Inferior parietal cortex (tissue), 1 donor: ENCODE measurements at regions not wholly inside any gene's neighbourhood (a gene's known extent, or its start where the extent isn't known, plus 50 kb on each side); places are given as distances from the start of the nearest gene placed in this dataset.
"Not testable (repeated sequence)": the region's sequence is repeated elsewhere in the genome, so short reads cannot be mapped to it uniquely, and the experiment has no call there.

ENCODE experiments used
- DNase-seq: peaks from one replicate; pipeline ENCODE4 v3.0.0-alpha.2; 2016; ENCODE audit errors: extremely low spot score

DNA sequence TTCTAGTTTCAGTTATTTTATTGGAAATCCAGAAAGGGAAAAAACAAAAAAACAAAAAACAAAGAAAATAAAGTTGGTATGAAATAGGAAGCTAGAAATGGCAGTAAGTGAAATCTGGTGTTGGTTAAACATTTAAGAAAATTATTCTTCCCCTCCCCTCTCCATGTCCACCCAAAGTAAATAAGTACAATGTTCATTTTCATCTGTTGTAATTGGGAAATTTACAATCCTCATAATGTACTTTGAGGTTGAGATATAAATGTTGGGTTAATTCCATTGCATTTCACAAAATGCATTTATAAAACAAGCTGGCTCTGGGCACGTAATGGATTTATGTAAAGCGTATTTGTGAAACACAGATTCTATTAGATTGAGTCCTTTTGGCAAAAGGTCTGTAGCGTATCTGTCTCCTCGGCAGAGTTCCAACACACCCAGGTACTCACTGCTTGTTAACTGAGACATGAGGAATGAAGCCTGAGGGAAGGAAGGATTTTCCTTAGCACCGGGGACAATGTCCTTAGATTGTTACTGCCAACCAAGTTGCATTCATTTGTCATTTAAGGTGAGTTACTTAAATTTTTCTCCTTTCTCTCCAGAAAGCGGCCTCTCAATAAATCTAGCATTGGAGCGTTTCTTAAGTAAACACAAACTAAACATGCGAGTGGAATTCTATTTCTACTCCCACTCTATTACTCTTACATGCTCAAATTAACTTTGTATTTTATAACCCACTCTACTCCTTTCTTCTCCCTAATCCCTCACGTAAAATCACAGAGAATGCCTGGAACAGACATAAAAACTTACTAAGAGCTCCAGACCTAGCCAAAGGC lies 912.3 kb upstream of the WWC1 start:
- DNase-seq = no peak

DNA sequence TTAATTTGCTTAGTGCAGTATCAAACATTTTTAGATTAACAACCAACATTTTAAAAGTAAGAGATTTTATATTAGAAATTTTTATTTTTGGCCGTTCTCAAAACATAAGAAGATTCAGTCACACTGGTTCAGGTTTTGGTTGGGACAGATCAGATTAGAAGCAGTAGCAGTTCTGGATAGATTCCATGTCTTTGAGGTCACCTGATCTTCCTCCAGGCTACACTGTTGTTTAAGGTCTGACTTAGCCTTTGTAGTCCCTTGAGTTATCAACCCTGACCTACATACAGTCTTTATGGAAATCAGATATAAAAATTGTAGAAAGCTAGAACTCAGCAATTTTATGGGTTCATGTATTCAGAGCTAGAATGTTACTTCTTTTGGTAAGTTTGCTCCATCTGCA lies 910.0 kb upstream of the WWC1 start:
- DNase-seq = no peak

DNA sequence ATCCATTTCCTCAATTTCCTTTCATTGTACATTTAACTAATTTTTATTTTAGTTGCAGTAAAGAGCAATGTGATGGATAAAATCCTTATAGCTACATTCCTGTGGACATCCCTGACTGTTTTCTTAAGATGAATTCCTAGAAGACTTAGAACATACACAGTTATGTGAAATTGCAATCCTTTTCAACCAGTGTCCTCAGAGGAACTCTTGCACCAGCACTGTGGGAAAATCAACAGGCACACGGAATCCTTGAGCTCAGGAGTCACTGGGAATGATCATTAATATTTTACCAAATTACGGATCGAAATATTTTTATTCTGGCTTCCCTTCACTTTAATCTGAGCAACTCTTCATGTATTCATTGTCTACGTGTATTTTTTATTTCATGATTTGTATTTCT lies 901.9 kb upstream of the WWC1 start:
- DNase-seq = no peak

DNA sequence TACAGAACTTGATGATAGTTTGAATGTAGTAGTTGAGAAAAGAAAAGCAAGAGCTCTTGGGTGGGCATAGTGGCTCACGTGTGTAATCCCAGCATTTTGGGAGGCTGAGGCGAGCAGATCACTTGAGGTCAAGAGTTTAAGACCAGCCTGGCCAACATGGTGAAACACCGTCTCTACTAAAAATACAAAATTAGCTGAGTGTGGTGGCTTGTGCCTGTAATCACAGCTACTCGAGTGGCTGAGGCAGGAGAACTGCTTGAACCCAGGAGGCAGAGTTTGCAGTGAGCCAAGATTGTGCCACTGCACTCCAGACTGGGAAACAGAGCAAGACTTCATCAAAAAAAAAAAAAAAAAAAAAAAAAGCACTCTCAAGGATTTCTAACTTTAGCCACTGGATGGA lies 900.2 kb upstream of the WWC1 start:
- DNase-seq = not testable (repeated sequence)

DNA sequence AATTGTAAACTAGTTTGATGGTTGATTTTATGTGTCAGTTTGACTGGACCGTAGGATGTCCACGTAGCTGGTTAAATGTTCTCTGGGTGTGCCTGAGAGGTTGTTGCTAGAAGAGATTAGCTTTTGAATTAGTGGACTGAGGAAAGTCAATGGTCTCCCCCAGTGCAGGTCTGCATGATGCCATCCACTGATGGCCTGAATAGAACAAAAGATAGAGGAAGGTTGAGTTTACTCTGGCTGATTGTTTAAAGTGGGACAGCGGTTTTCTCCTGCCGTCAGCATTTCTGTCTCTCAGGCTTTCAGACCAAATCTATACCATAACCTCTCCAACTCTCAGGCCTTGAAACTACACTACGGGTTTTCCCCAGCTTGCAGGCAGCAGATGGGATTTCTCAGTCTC lies 899.2 kb upstream of the WWC1 start:
- DNase-seq = no peak

DNA sequence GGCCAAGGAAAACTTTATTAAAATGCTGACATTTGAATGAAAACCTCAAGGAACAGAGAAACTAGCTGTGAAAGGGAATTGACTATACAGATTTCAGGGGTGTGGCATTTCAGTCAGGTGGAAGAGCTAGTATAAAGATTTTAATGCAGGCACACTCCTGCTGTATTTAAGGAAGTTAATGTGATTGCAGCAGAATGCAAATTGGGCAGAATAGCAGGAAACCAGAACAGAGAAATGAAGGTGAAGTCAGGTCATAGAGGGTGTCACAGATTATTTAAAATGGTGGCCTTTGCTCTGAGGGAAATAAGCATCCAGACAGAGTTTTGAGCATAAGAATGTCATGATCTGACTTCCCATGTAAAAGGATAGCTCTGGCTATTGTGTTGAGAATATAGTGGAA lies 898.1 kb upstream of the WWC1 start:
- no peak for DNase-seq

DNA sequence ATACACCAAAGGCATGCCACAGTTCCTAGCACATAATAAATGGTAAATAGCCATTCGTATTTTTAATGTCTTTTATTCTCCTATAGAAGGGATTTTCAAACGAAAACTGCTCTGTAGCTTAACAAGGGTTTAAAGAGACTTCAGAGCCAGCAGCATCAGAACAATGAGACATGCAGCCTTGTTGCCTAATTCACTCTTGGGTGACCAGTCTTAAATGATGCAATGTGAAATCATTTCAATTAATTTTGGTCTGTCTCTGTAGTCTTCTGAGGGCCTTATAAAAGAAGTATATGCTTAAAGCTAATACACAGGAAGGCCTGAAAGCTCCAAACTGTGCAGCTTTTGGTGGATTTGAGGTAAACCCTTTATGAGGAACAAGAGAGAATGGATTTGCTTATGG lies 888.8 kb upstream of the WWC1 start:
- no peak for DNase-seq

DNA sequence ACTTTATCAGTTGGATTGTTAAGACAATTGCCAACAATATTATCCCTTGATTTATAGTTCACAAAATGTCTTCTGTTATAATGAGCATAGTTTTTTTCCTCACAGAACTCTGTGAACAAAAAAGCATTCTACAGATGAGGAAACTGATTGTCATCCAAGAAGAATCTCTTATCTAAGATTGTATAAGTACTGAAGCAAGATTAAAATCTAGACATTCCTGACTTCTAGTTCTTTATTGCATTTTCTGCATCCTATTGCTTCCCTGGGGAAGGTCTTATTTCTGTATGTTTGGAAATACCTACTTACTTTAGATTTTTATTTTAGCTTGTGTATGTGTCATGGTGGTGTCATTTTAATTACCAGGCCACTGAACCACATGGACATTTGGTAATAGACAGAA lies 884.9 kb upstream of the WWC1 start:
- no peak for DNase-seq

DNA sequence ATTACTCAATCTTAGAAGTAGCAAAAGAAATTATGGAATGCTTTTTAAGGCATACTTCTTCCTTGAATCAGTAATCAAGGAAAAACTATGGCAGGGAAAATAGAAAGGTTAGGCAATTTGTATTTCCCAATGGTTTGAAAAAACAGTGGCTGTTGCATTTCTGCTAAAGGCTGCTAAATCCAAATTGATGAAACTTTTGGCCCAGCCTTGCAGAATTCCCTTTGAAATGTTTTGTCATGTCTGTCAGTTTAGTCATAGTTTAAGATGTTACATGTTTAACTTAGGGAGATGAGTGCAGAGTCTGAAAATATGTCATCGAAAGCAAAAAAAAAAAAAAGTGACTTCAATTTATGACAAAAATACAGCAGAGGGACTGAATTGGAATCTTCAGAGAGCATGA lies 878.9 kb upstream of the WWC1 start:
- no peak for DNase-seq

DNA sequence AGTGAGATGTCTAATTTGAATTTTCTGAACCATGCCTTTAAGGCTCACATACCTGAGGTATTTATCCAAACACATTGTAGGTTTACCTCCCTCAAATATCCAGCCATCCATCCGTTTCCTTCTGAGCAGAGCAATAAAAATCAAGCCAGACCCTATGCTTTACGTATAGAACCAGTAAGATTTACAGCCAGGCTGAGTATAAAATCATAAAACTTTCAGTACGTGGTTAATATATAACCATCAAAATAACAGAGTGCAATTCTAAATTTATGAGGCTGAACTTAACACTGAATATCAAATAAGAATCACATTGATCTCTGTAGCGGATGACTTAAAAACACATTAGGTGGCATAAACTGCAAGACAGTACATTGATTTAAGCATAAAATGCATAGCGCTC lies 877.9 kb upstream of the WWC1 start:
- DNase-seq = no peak

DNA sequence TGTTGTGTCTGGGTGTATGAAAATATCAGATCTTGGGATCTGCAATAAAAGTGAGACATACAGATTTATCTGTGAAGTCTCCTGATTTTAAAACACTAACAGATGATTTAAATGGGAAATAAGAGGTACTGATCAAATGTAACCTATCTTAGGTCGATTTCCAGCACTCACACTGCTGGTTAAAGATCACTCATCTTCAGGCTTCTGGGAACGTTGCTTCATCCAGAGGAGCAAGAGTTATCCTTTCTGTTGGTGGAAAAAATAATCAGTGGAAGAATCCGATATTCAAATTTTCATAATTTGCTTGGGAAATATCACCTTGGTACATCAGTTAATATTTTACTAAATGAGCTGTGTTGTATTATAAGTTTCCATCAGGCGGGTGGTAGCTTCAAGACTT lies 876.8 kb upstream of the WWC1 start:
- no peak for DNase-seq

DNA sequence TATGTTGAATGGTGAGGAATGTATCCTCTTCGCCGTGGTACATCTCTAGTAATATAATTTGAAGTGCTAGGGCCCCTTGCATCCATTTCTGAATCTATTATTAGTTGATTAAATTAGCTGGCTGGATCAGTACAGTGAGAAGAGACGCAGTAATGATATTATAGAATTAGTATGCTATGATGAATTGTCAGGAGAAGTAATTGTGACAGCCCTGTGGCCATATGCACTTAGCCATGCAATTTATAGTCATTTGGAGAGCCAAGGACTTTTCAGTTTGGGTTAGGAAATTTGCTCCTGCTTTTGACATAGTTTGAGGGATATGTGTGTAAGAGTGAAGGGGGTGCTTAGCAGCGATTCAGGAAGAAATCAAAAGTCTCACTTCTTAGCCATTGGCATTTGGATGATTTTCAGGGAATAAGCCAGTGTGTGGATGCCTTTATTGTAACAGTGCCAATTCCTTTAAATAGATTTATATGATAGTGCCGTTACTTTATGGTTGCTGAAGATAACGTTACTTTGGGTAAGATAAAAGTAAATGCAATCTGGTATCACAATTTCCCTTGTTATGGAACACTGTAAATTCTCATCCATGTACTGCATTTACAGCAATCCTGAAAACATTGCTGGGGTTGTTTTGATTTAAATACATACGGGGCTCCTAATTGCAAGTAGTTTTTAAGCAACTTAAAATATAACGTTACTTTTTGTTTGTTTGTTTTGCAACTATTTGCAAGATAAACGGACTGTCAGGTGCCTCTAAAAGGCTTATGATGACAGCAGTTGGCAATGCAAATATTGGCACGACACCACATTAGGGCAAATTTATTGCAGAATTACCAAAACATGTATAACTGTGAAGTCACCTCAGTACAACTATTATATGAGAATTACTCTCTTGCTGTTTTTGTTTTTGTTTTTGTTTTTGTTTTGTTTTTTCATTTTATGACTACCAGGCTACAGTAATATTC lies 875.4 kb upstream of the WWC1 start:
- DNase-seq = no peak

DNA sequence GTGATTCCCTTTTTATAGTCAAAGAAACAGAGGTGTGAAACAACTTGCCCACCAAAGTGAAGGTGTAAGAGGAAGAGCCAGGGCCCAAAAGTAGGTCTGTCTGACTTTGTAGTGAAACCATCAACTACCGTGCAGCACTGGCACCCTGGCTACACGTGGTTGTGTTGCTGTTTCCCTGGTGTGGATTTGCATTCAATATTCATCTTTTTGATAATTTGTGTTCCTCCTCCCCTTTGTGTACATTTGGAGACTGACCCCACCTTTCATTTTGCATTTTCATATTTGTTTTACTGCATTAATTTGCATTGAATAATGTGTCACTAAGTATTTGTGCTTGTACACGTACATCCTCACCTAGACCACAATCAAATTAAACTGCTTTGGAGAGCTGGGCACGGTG lies 873.8 kb upstream of the WWC1 start:
- DNase-seq = no peak

DNA sequence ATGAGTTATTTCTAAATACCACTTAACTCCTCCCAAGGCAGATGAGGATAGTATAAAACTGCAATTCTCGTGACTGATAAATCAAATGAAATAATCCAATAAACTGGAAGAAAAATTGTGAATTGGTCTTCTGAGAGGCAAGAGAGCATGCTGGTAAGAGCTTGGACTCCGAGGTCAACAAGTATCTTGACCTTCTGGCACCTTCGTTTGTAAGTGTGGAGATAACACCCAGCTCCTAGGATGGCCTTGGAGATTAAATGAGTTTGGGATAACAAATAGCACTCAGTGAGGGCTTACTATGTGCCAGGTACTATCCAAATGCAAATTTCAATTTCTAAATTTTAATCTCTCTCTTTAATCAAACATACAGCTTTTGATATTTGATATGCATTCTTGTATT lies 866.3 kb upstream of the WWC1 start:
- DNase-seq = no peak

DNA sequence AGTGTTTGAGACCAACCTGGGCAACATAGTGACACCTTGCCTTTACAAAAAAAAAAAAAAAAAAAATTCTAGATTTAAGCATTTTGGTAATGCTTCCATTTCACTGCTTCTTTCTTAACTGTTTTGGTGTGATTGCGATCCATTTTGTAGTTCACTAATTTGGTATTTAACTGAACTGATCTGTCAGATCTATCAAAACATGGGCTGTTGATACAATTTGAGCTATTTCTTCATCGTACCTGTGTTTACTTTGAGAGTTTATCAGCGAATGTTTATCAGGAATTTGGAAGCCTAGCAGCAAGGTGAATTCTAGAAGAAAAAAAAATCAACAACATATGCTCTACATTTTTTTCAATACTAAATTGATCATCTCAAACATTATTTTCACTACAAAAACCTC lies 864.9 kb upstream of the WWC1 start:
- DNase-seq = no peak

DNA sequence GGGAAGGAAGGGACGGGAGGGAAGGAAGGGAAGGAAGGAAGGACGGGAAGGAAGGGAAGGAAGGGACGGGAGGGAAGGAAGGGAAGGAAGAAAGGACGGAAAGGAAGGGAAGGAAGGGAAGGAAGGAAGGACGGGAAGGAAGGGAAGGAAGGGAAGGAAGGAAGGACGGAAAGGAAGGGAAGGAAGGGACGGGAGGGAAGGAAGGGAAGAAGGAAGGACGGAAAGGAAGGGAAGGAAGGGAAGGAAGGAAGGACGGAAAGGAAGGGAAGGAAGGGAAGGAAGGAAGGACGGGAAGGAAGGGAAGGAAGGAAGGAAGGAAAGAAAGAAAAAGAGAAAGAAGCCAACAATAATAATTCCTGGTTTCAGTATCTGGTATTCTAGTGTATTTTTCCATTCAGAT lies 863.8 kb upstream of the WWC1 start:
- DNase-seq = not testable (repeated sequence)

DNA sequence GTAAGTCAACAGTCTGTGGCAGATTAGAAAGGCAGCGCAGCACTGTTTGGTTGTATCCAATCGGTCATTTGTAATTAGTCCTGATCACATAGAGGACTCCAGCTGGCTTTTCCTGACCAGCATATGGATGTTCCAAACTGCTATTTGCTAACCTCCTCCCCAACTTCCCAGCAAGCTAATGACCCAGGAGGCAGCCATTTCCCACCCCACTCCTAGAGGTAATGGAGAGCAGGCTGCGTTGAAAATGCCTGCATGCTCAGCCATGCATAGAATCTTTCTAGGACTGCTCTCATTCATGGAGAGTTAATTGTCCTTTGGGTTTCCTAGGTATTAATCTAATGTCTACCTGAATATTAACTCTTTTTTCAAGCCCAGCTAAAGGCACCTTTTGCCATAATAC lies 850.6 kb upstream of the WWC1 start:
- DNase-seq = no peak

DNA sequence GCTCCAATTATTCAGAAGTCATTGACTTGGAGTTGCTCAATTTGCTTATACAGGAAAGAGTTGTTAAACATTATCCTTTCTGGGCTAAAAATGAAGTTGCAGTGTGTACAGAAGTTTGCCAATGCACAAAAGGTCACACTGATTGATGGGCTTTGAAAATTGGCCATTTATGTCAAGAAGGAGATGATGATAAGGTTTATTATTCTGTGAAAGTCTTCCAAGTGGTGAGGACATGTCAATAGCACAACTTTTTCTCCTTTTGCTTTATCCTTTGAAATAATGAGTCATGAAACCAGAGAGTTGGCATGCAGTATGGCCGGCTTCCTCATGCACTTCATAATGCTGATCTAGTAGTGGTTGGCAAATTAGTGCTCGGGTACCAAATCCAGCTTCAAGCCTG lies 848.5 kb upstream of the WWC1 start:
- no peak for DNase-seq

DNA sequence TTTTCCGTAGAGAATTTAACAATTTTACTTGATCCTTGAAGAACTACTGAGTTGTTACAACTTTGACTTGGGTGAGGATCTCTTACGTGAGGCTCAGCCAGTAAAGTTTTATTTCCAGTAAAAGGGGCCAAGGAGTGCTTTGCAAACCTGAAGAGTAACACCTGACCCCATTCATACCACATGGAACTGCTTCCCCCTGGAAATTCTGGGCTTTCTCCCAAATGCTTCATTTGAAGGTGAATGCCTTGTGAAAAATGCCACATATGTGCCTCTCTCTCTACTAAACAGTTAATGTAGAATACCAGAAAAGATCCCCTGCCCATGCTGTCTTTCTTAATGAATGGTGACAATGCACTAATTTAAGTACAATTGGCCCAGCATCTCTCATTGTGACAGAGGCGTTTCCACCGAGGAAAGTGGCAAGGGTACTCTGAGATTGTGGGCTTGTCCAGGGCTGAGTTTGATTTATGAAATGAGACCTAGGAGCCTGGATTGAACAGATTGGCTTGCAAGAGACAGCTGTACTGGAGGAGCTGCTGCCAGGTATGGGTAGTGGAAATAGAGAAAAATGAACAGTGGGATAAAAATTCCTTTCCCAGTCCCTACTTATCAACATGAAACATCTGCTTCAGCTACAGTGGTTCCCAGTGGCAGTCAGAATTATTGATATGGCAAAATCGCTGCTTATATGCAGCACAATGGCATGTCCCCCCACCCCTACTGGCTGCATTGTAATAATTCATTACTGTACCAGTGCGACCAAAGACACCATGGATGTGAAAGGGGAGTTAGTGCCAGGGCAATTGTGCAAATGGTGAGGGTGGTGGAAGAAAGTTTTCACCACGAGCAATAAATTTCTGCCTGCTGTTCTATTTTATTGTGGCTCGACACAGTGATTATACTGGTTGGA lies 843.7 kb upstream of the WWC1 start:
- no peak for DNase-seq

DNA sequence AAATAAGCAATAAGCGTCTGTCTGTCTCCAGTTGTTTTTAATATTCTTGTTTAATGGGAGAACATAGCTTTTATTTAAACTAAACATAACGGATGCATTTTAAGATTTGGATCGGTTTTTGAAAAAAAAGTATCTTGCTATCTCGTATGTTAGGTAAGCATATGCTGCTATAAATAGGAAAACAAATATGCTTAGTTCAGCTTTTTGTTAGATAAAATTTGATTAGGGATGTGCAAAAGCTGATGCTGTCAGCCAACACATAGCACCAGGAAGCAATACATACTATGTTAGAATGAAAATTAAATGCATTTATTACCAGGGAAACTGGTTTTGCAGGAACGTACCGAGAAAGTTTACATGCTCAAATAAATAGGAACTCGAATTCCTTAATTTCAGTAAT lies 843.1 kb upstream of the WWC1 start:
- no peak for DNase-seq

DNA sequence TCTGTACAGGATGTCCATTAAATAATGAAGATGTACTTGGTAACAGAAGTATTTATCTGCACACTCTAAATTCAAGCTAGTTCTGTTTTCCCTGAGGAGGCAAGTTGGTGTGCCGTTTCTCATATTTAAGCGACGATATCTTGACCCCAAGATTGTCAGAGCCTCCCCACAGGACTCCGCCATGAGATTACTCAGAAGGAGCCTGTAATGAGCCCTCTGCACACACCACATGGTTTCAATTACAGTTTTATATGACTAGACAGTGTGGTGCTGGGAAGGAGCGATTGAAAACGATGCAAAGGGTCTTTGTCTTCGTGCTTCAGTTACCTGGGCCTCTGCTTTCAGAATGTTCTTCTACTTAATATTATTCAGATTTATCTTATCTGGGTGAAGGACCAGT lies 840.4 kb upstream of the WWC1 start:
- DNase-seq = no peak

DNA sequence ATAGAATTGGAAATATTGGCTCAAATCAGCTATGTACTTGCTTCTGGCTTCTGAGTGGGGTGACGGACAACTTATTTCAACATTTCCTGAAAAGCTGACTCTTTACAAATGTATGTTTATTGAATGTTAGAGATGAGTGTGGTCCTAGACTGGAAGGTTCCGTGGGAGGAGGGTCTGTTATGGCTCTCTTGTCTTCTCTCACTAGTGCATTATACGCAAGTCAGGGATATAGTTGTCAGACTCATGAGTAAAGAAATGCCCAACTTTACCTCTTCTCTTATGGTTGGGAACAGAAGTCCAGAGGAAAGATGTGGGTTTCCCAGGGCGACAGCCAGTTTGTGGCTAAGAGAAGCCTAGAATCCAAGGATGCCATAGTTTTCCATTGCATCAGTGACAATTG lies 839.3 kb upstream of the WWC1 start:
- no peak for DNase-seq
